CD14-positive monocyte (primary cell): ENCODE measurements at regions not wholly inside any gene's neighbourhood (a gene's known extent, or its start where the extent isn't known, plus 50 kb on each side); places are given as distances from the start of the nearest gene placed in this dataset.

Source experiments
- DNase-seq, 3 donors: peaks; one replicate each; pipeline ENCODE4 v3.0.0-alpha.2; 2011 to 2022
- H2AFZ ChIP-seq: 2 replicates; pipeline ENCODE4 v1.6.0; 2012; ENCODE audit warnings: mild to moderate bottlenecking, low read depth, low read length, inconsistent platforms; ENCODE audit not compliant: insufficient read depth, poor library complexity, severe bottlenecking
- H3K27ac ChIP-seq, 2 donors: 1 replicate in 1 of 2; 2 replicates in 1 of 2; pipeline ENCODE4 v1.5.1; 2012 to 2013; ENCODE audit warnings: low read length in 2 of 2, control low read depth in 1 of 2, inconsistent platforms in 1 of 2, low read depth in 1 of 2, mild to moderate bottlenecking in 1 of 2
- H3K27me3 ChIP-seq, 2 donors: one replicate each; pipeline versions ENCODE4 v1.6.0 to v1.6.1; 2011 to 2013; ENCODE audit warnings: low read length in 2 of 2; ENCODE audit not compliant: control insufficient read depth in 2 of 2, insufficient read depth in 2 of 2
- H3K36me3 ChIP-seq, 2 donors: replicated peaks in 1 of 2; 1 replicate in 1 of 2; 2 replicates in 1 of 2; pipeline versions ENCODE4 v1.5.1 to v1.6.1; 2012 to 2013; ENCODE audit warnings: low read length in 2 of 2, control low read depth in 1 of 2, inconsistent platforms in 1 of 2, mild to moderate bottlenecking in 1 of 2; ENCODE audit not compliant: insufficient read depth in 2 of 2, control insufficient read depth in 1 of 2
- H3K4me1 ChIP-seq, 2 donors: 1 replicate in 1 of 2; 2 replicates in 1 of 2; pipeline versions ENCODE4 v1.5.1 to v1.6.1; 2012 to 2013; ENCODE audit warnings: low read length in 2 of 2, control low read depth in 1 of 2, inconsistent platforms in 1 of 2, mild to moderate bottlenecking in 1 of 2, moderate library complexity in 1 of 2; ENCODE audit not compliant: insufficient read depth in 2 of 2, control insufficient read depth in 1 of 2
- H3K4me2 ChIP-seq: replicated peaks from 2 replicates; pipeline ENCODE3; 2012; ENCODE audit warnings: low read length, moderate library complexity, mild to moderate bottlenecking; ENCODE audit not compliant: poor library complexity, severe bottlenecking; ENCODE audit errors: extremely low read depth
- H3K4me3 ChIP-seq, 3 experiments: fragments of 200-600 bp in 1 of 3; sonication (generic) in 1 of 3; replicated peaks in 1 of 3; 1 replicate in 2 of 3; 2 replicates in 1 of 3; pipeline ENCODE4 v1.5.1; 2011 to 2013; ENCODE audit warnings: low read length in 3 of 3, mild to moderate bottlenecking in 3 of 3, control low read depth in 2 of 3, low read depth in 2 of 3, inconsistent platforms in 1 of 3, moderate library complexity in 1 of 3
- H3K79me2 ChIP-seq: 2 replicates; pipeline ENCODE4 v1.6.0; 2012; ENCODE audit warnings: mild to moderate bottlenecking, control low read depth, inconsistent platforms, low read length, moderate library complexity; ENCODE audit not compliant: insufficient read depth
- H3K9ac ChIP-seq: 2 replicates; pipeline ENCODE4 v1.6.0; 2017; ENCODE audit warnings: low read length, mild to moderate bottlenecking; ENCODE audit not compliant: insufficient read depth, poor library complexity, severe bottlenecking
- H3K9me3 ChIP-seq, 2 donors: replicated peaks in 1 of 2; 1 replicate in 1 of 2; 2 replicates in 1 of 2; pipeline versions ENCODE4 v1.5.1 to v1.6.1; 2012 to 2013; ENCODE audit warnings: low read length in 2 of 2, control low read depth in 1 of 2; ENCODE audit not compliant: control insufficient read depth in 1 of 2, insufficient read depth in 1 of 2
- H4K20me1 ChIP-seq: 2 replicates; pipeline ENCODE4 v1.6.0; 2012; ENCODE audit warnings: mild to moderate bottlenecking, low read length, control low read depth, moderate library complexity; ENCODE audit not compliant: insufficient read depth
- H3K27ac Mint-ChIP-seq, 7 donors: one replicate each; pipeline ENCODE4 v1.8.0; 2020; ENCODE audit warnings: mild to moderate bottlenecking in 7 of 7, mixed read lengths in 7 of 7, moderate library complexity in 6 of 7, inconsistent platforms in 2 of 7
- H3K27me3 Mint-ChIP-seq, 3 donors: one replicate each; pipeline ENCODE4 v1.8.0; 2021 to 2022; ENCODE audit warnings: low read depth in 3 of 3, mild to moderate bottlenecking in 3 of 3, mixed read lengths in 3 of 3, moderate library complexity in 3 of 3, inconsistent platforms in 1 of 3
- H3K36me3 Mint-ChIP-seq, 2 donors: one replicate each; pipeline ENCODE4 v1.8.0; 2020; ENCODE audit warnings: mixed read lengths in 2 of 2, inconsistent platforms in 1 of 2, mild to moderate bottlenecking in 1 of 2
- H3K4me1 Mint-ChIP-seq: one replicate; pipeline ENCODE4 v1.8.0; 2020; ENCODE audit warnings: mild to moderate bottlenecking, mixed read lengths
- H3K4me3 Mint-ChIP-seq, 2 donors: one replicate each; pipeline ENCODE4 v1.8.0; 2020; ENCODE audit warnings: mild to moderate bottlenecking in 2 of 2, mixed read lengths in 2 of 2, moderate library complexity in 1 of 2
- H3K9me3 Mint-ChIP-seq, 7 donors: one replicate each; pipeline ENCODE4 v1.8.0; 2020 to 2022; ENCODE audit warnings: mixed read lengths in 7 of 7, mild to moderate bottlenecking in 6 of 7, moderate library complexity in 6 of 7, inconsistent platforms in 2 of 7
- CTCF ChIP-seq: fragments of 200-600 bp; IDR thresholded peaks from one replicate; pipeline ENCODE4 v1.8.0; 2022; ENCODE audit warnings: antibody characterized with exemption, mild to moderate bottlenecking
- WGBS: methylation state at CpG from one replicate; pipeline ENCODE4 v1.1.5; 2013; ENCODE audit warnings: missing lambda C conversion rate; ENCODE audit not compliant: insufficient coverage; 5-methylcytosine and 5-hydroxymethylcytosine counted together
- intact Hi-C, 2 donors: fragments of 100-400 bp; cut with micrococcal nuclease; formaldehyde crosslinking; loops; one replicate each; pipeline versions ENCODE4 v1.15.0 to v1.15.1; 2023

DNA sequence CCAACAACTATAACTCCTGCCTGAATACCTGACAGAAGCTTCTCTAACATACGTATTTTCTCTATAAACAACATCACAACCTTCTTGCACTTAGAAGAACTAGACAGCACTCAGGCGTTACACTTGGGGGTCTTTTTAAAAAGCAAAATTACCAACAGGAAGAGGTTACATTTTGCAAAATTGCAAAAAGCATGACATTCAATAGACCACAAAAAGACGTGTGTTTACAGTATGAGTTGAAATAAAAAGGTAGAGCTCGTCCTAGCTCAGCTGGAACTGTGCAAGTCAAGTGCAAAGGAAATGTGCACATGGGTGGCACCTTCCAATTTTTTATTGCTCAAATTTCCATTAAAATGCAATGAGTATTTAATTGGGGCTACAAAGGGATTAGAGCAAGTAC, 375.2 kb upstream of the HSFY2 start:
- H3K79me2 ChIP-seq = no peaks in the 10 kb centered on the region
- no peak for DNase-seq
- H3K4me3 ChIP-seq = no peak overlapping the region
- no peak for TF ChIP-seq CTCF
- Mint-ChIP-seq H3K36me3 (no peaks in the 10 kb centered on the region), H3K27ac (no peak overlapping the region), H3K4me1 (no peaks in the 10 kb centered on the region), H3K9me3 (peaks cover 0 to 3% (median 0%) of the 10 kb centered on the region in 7 donors), H3K4me3 (no peak overlapping the region), H3K27me3 (no peaks in the 10 kb centered on the region)
- intact Hi-C loops = no loop called here
- H3K36me3 ChIP-seq = no peaks in the 10 kb centered on the region
- no peaks in the 10 kb centered on the region for H3K9me3 ChIP-seq
- H3K9ac ChIP-seq = no peak overlapping the region
- H3K27ac ChIP-seq = no peak overlapping the region
- H3K4me2 ChIP-seq = no peak overlapping the region
- no peaks in the 10 kb centered on the region for H3K27me3 ChIP-seq
- WGBS = no CpG with 5 or more reads among the region's 4 CpGs
- H4K20me1 ChIP-seq = no peaks in the 10 kb centered on the region
- H3K4me1 ChIP-seq = no peaks in the 10 kb centered on the region
- no peak overlapping the region for H2AFZ ChIP-seq

DNA sequence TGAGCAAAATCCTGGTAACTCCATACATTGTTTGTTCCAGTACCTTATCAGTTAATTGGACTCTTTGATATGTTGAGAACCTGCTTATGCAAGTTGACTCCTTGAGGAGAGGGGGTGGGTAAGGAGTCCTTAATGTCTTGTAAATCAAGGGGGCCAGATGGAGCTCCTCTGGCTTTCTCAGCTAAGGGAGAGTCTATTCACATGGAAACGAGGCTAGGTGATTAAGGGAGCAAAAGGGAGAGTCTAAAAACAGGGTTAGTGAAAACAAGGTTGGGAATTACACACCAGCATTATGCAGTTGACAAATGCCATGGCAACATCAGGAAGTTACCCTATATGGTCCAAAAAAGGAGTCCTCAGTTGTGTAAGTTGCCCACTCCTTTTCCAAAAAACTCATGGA, 372.8 kb upstream of the HSFY2 start:
- intact Hi-C loops = no loop called here
- Histone ChIP-seq H3K27ac (no peak overlapping the region), H3K4me3 (no peak overlapping the region), H3K36me3 (no peaks in the 10 kb centered on the region), H3K4me1 (no peaks in the 10 kb centered on the region), H3K9me3 (no peaks in the 10 kb centered on the region), H3K4me2 (no peak overlapping the region), H3K9ac (no peak overlapping the region), H4K20me1 (no peaks in the 10 kb centered on the region), H3K27me3 (no peaks in the 10 kb centered on the region), H2AFZ (no peak overlapping the region), H3K79me2 (no peaks in the 10 kb centered on the region)
- Mint-ChIP-seq H3K9me3 (peaks cover 0 to 5% (median 0%) of the 10 kb centered on the region in 7 donors), H3K36me3 (no peaks in the 10 kb centered on the region), H3K27me3 (no peaks in the 10 kb centered on the region), H3K4me1 (no peaks in the 10 kb centered on the region), H3K4me3 (no peak overlapping the region), H3K27ac (no peak overlapping the region)
- no CpG with 5 or more reads among the region's 1 CpG for WGBS
- no peak for TF ChIP-seq CTCF
- no peak for DNase-seq
